ENCODE measurements at regions not wholly inside any gene's neighbourhood (a gene's known extent, or its start where the extent isn't known, plus 50 kb on each side); places are given as distances from the start of the nearest gene placed in this dataset.

GRCh38 chr5:5886353-5886752 is 463.9 kb downstream of the ICE1 start:
- no peak for DNase-seq (ENCODE audit: low read depth)
- no peak for TF ChIP-seq CTCF (IDR thresholded peaks at IDR 0.05; ENCODE audit: control insufficient read depth, insufficient read depth, low read depth, low read length, missing control alignments)
- H3K4me3 ChIP-seq (ENCODE audit: control insufficient read depth, low read depth, low read length) = no peak overlapping the region

- no peak overlapping the region for H3K4me3 ChIP-seq (ENCODE audit: control insufficient read depth, low read depth, low read length)
- TF ChIP-seq CTCF (IDR thresholded peaks at IDR 0.05; ENCODE audit: control insufficient read depth, insufficient read depth, low read depth, low read length, missing control alignments) = no peak
- no peak for DNase-seq (ENCODE audit: low read depth)
These were observed 463.3 kb downstream of the ICE1 start for GRCh38 chr5:5885782-5886181.

GRCh38 chr5:5884593-5884992 is 462.1 kb downstream of the ICE1 start:
- H3K4me3 ChIP-seq (ENCODE audit: control insufficient read depth, low read depth, low read length) = no peak overlapping the region
- no peak for DNase-seq (ENCODE audit: low read depth)
- TF ChIP-seq CTCF (IDR thresholded peaks at IDR 0.05; ENCODE audit: control insufficient read depth, insufficient read depth, low read depth, low read length, missing control alignments) = no peak

GRCh38 chr5:5883562-5883961 is 461.1 kb downstream of the ICE1 start:
- H3K4me3 ChIP-seq (ENCODE audit: control insufficient read depth, low read depth, low read length) = no peak overlapping the region
- no peak for TF ChIP-seq CTCF (IDR thresholded peaks at IDR 0.05; ENCODE audit: control insufficient read depth, insufficient read depth, low read depth, low read length, missing control alignments)
- no peak for DNase-seq (ENCODE audit: low read depth)

- H3K4me3 ChIP-seq (ENCODE audit: control insufficient read depth, low read depth, low read length) = no peak overlapping the region
- DNase-seq (ENCODE audit: low read depth) = no peak
- no peak for TF ChIP-seq CTCF (IDR thresholded peaks at IDR 0.05; ENCODE audit: control insufficient read depth, insufficient read depth, low read depth, low read length, missing control alignments)
These were observed 460.7 kb downstream of the ICE1 start for GRCh38 chr5:5883146-5883545.

GRCh38 chr5:5882706-5883105 is 460.2 kb downstream of the ICE1 start:
- H3K4me3 ChIP-seq (ENCODE audit: control insufficient read depth, low read depth, low read length) = no peak overlapping the region
- no peak for TF ChIP-seq CTCF (IDR thresholded peaks at IDR 0.05; ENCODE audit: control insufficient read depth, insufficient read depth, low read depth, low read length, missing control alignments)
- no peak for DNase-seq (ENCODE audit: low read depth)

GRCh38 chr5:5881294-5881693 is 458.8 kb downstream of the ICE1 start:
- no peak for TF ChIP-seq CTCF (IDR thresholded peaks at IDR 0.05; ENCODE audit: control insufficient read depth, insufficient read depth, low read depth, low read length, missing control alignments)
- no peak for DNase-seq (ENCODE audit: low read depth)
- H3K4me3 ChIP-seq (ENCODE audit: control insufficient read depth, low read depth, low read length) = no peak overlapping the region

Measured in AG09309 (cell line).